ENCODE measurements at regions not wholly inside any gene's neighbourhood (a gene's known extent, or its start where the extent isn't known, plus 50 kb on each side); places are given as distances from the start of the nearest gene placed in this dataset.

GRCh38 chr2:62300925-62301324 lies 105.0 kb downstream of the B3GNT2 start:
- intact Hi-C loops (cut with micrococcal nuclease), result no loop called here
- Histone ChIP-seq H3K9ac (ENCODE audit: low read length) (no peak overlapping the region), H3K4me2 (replicated peaks; ENCODE audit: low read depth, low read length, poor library complexity, severe bottlenecking) (no peak overlapping the region), H3K27ac (ENCODE audit: low read length in 2 of 2) (no peak overlapping the region), H3K4me3 (ENCODE audit: control extremely low read depth in 1 of 5, extremely low read depth in 1 of 5, insufficient read depth in 1 of 5, low read depth in 2 of 5, low read length in 4 of 5) (no peak overlapping the region), H3K79me2 (ENCODE audit: control insufficient read depth, insufficient read depth, low read length) (no peaks in the 10 kb centered on the region), H4K20me1 (ENCODE audit: control insufficient read depth, insufficient read depth, low read length, poor library complexity, severe bottlenecking) (no peaks in the 10 kb centered on the region), H3K27me3 (replicated peaks in 1 of 4; ENCODE audit: control extremely low read depth in 1 of 4, control insufficient read depth in 3 of 4, insufficient read depth in 4 of 4, low read length in 3 of 4) (no peaks in the 10 kb centered on the region), H2AFZ (ENCODE audit: insufficient read depth, low read depth, low read length, poor library complexity, severe bottlenecking) (no peak overlapping the region), H3K9me3 (ENCODE audit: control extremely low read depth in 1 of 3, control insufficient read depth in 2 of 3, insufficient read depth in 1 of 3, low read length in 2 of 3) (no peaks in the 10 kb centered on the region), H3K4me1 (ENCODE audit: control insufficient read depth in 2 of 2, insufficient read depth in 2 of 2, low read length in 2 of 2) (peaks cover 36 to 37% of the 10 kb centered on the region in 2 donors), H3K36me3 (replicated peaks in 1 of 2; ENCODE audit: control extremely low read depth in 1 of 2, control insufficient read depth in 1 of 2, extremely low read depth in 1 of 2, insufficient read depth in 2 of 2, low read length in 1 of 2) (no peaks in the 10 kb centered on the region)
- peaks cover 34% of the 10 kb centered on the region for H3K4me1 Mint-ChIP-seq
- ATAC-seq (ENCODE audit: low read depth) (no peak), DNase-seq (no peak)
- ChIA-PET CTCF (interaction anchor here (1.2 to 2.0 kb wide), 3 partner anchors 9 to 110 kb away, joined by 3 to 6 read pairs (median 4); no protein-coding TSS in a partner anchor), POLR2A (no interaction called here)
- TF ChIP-seq EZH2 (IDR thresholded peaks at IDR 0.05; ENCODE audit: borderline replicate concordance, insufficient read depth, low read depth, low read length, poor library complexity, severe bottlenecking), result no peak
- no peak for TF ChIP-seq CTCF (IDR thresholded peaks at IDR 0.05)
- no peaks in the 10 kb centered on the region for H3K9me3 Mint-ChIP-seq (ENCODE audit: insufficient read depth)
- no peak overlapping the region for H3K27ac Mint-ChIP-seq
- WGBS (ENCODE audit: insufficient coverage), result 75% methylated on average over 1 of the region's 4 CpGs
- peaks cover 6% of the 10 kb centered on the region for H3K27me3 Mint-ChIP-seq
- no peak overlapping the region for H3K4me3 Mint-ChIP-seq

- Mint-ChIP-seq H3K9me3 (ENCODE audit: insufficient read depth) (no peaks in the 10 kb centered on the region), H3K27me3 (peaks cover 7% of the 10 kb centered on the region), H3K27ac (no peak overlapping the region), H3K4me3 (no peak overlapping the region), H3K4me1 (peaks cover 8% of the 10 kb centered on the region)
- peaks cover 15 to 17% of the 10 kb centered on the region in 2 donors for H3K4me1 ChIP-seq (ENCODE audit: control insufficient read depth in 2 of 2, insufficient read depth in 2 of 2, low read length in 2 of 2)
- WGBS (ENCODE audit: insufficient coverage), result no CpG with 5 or more reads among the region's 3 CpGs
- POLR2A ChIA-PET, result no interaction called here
- CTCF ChIA-PET, result no interaction called here
- H3K9me3 ChIP-seq (ENCODE audit: control extremely low read depth in 1 of 3, control insufficient read depth in 2 of 3, insufficient read depth in 1 of 3, low read length in 2 of 3), result no peaks in the 10 kb centered on the region
- ATAC-seq (ENCODE audit: low read depth), result no peak
- TF ChIP-seq CTCF (IDR thresholded peaks at IDR 0.05) (no peak), EZH2 (IDR thresholded peaks at IDR 0.05; ENCODE audit: borderline replicate concordance, insufficient read depth, low read depth, low read length, poor library complexity, severe bottlenecking) (no peak)
- intact Hi-C loops (cut with micrococcal nuclease), result no loop called here
- no peak overlapping the region for H3K27ac ChIP-seq (ENCODE audit: low read length in 2 of 2)
- no peaks in the 10 kb centered on the region for H3K36me3 ChIP-seq (replicated peaks in 1 of 2; ENCODE audit: control extremely low read depth in 1 of 2, control insufficient read depth in 1 of 2, extremely low read depth in 1 of 2, insufficient read depth in 2 of 2, low read length in 1 of 2)
- H3K4me2 ChIP-seq (replicated peaks; ENCODE audit: low read depth, low read length, poor library complexity, severe bottlenecking), result no peak overlapping the region
- H4K20me1 ChIP-seq (ENCODE audit: control insufficient read depth, insufficient read depth, low read length, poor library complexity, severe bottlenecking), result no peaks in the 10 kb centered on the region
- no peak overlapping the region for H2AFZ ChIP-seq (ENCODE audit: insufficient read depth, low read depth, low read length, poor library complexity, severe bottlenecking)
- H3K27me3 ChIP-seq (replicated peaks in 1 of 4; ENCODE audit: control extremely low read depth in 1 of 4, control insufficient read depth in 3 of 4, insufficient read depth in 4 of 4, low read length in 3 of 4), result peaks cover 0 to 3% (median 0%) of the 10 kb centered on the region in 4 experiments
- no peak overlapping the region for H3K4me3 ChIP-seq (ENCODE audit: control extremely low read depth in 1 of 5, extremely low read depth in 1 of 5, insufficient read depth in 1 of 5, low read depth in 2 of 5, low read length in 4 of 5)
- no peak for DNase-seq
- no peak overlapping the region for H3K9ac ChIP-seq (ENCODE audit: low read length)
- H3K79me2 ChIP-seq (ENCODE audit: control insufficient read depth, insufficient read depth, low read length), result no peaks in the 10 kb centered on the region
Observed at GRCh38 chr2:62297624-62298010, 101.7 kb downstream of the B3GNT2 start.

Measured in B cell (primary cell).